Activated CD8-positive, alpha-beta T cell treated with anti-CD3 and anti-CD28 coated beads for 36 hours (primary cell): ENCODE measurements at regions not wholly inside any gene's neighbourhood (a gene's known extent, or its start where the extent isn't known, plus 50 kb on each side); places are given as distances from the start of the nearest gene placed in this dataset.

Experiments used
- ATAC-seq: fragments of 200-7000 bp; cut with Tn5 transposase; one replicate; pipeline ENCODE4 v1.10.0; 2021; ENCODE audit warnings: mild to moderate bottlenecking, moderate library complexity
- CTCF ChIA-PET: fragments of 350-600 bp; sonication (Branson Sonifier 250); formaldehyde crosslinking; loops from one replicate; lab custom pipeline; 2021; ENCODE audit warnings: antibody characterized with exemption; lab: Charles Lee
- POLR2A ChIA-PET: fragments of 350-600 bp; sonication (Branson Sonifier 250); formaldehyde crosslinking; loops from one replicate; lab custom pipeline; 2021; ENCODE audit warnings: antibody characterized with exemption; lab: Charles Lee
- DNase-seq: peaks from one replicate; pipeline ENCODE4 v3.0.0-alpha.2; 2020
- H3K27ac Mint-ChIP-seq: one replicate; pipeline ENCODE4 v1.8.0; 2021; ENCODE audit warnings: mild to moderate bottlenecking, mixed read lengths
- H3K27me3 Mint-ChIP-seq: one replicate; pipeline ENCODE4 v1.8.0; 2021; ENCODE audit warnings: mixed read lengths
- H3K36me3 Mint-ChIP-seq: one replicate; pipeline ENCODE4 v1.8.0; 2021; ENCODE audit warnings: low read depth, mixed read lengths
- H3K4me1 Mint-ChIP-seq: one replicate; pipeline ENCODE4 v1.8.0; 2021; ENCODE audit warnings: low read depth, mixed read lengths
- H3K4me3 Mint-ChIP-seq: one replicate; pipeline ENCODE4 v1.8.0; 2021; ENCODE audit warnings: mild to moderate bottlenecking, moderate library complexity, mixed read lengths
- H3K9me3 Mint-ChIP-seq: one replicate; pipeline ENCODE4 v1.8.0; 2021; ENCODE audit warnings: mixed read lengths
- intact Hi-C: fragments of 100-400 bp; cut with micrococcal nuclease; formaldehyde crosslinking; loops from one replicate; pipeline ENCODE4 v1.10.0; 2022
- TF ChIP-seq, protein P1 (sequence below): fragments of 200-600 bp; IDR thresholded peaks from one replicate; pipeline ENCODE4 v1.8.0; 2022; ENCODE audit warnings: antibody characterized with exemption, mild to moderate bottlenecking

DNA sequence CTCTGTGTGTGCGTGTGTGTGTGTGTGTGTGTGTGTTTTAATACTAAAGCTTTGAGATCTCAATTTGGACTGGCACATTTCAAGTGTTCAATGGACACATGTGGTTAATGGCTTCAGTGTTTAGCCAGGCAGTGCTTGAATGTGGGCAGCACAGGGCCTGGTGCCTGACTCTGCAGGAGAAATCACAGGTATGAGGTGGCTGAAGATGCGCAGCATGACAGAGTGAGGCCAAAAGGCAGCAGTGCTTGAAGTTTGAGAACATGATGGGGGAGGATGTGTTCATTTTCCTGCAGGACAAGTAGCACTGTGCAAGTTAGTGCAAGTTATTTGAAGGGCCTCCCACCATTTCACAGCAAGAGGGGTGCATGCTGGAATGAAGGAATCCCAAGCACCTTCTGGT lies 620.5 kb upstream of the TBL1XR1 start:
- Mint-ChIP-seq H3K36me3 (no peaks in the 10 kb centered on the region), H3K9me3 (no peaks in the 10 kb centered on the region), H3K4me1 (peaks cover 7% of the 10 kb centered on the region), H3K4me3 (no peak overlapping the region), H3K27me3 (no peaks in the 10 kb centered on the region), H3K27ac (no peak overlapping the region)
- TF ChIP-seq, protein P1, sequence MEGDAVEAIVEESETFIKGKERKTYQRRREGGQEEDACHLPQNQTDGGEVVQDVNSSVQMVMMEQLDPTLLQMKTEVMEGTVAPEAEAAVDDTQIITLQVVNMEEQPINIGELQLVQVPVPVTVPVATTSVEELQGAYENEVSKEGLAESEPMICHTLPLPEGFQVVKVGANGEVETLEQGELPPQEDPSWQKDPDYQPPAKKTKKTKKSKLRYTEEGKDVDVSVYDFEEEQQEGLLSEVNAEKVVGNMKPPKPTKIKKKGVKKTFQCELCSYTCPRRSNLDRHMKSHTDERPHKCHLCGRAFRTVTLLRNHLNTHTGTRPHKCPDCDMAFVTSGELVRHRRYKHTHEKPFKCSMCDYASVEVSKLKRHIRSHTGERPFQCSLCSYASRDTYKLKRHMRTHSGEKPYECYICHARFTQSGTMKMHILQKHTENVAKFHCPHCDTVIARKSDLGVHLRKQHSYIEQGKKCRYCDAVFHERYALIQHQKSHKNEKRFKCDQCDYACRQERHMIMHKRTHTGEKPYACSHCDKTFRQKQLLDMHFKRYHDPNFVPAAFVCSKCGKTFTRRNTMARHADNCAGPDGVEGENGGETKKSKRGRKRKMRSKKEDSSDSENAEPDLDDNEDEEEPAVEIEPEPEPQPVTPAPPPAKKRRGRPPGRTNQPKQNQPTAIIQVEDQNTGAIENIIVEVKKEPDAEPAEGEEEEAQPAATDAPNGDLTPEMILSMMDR = no peak
- ChIA-PET POLR2A (no interaction called here), CTCF (interaction anchor here (0.5 kb wide), 1 partner anchor 689 kb away, joined by 3 read pairs; no protein-coding TSS in a partner anchor)
- ATAC-seq (no peak), DNase-seq (no peak)
- intact Hi-C loops = no loop called here

DNA sequence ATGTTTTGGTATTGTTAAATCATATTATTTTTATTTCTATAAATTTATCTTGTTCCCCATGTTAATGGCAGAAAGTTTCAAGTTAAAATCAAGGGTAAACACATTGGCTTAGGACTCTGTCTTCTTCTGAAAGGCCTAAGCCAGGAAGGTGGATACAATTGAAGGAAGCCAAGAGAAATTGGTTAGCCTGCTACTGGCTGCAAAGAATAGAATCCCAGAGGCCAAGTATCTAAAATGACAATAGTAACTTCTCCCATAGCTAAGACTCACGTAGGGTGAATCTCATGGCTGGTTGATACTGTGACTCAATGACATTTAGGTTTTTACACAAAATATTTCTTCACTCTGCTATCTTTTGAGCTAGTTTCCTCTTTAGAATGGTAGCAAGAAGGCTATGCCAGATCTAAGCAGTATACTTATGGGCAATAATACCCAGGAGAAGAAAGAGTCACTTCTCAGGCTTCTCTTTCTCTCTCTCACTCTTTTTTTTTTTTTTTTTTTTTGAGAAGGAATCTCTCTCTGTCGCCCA lies 621.5 kb upstream of the TBL1XR1 start:
- intact Hi-C loops = no loop called here
- Mint-ChIP-seq H3K4me3 (no peak overlapping the region), H3K9me3 (no peaks in the 10 kb centered on the region), H3K27me3 (no peaks in the 10 kb centered on the region), H3K4me1 (peaks cover 7% of the 10 kb centered on the region), H3K36me3 (no peaks in the 10 kb centered on the region), H3K27ac (no peak overlapping the region)
- ATAC-seq (no peak), DNase-seq (no peak)
- TF ChIP-seq, protein P1 = no peak
- POLR2A ChIA-PET = no interaction called here
- CTCF ChIA-PET = no interaction called here

DNA sequence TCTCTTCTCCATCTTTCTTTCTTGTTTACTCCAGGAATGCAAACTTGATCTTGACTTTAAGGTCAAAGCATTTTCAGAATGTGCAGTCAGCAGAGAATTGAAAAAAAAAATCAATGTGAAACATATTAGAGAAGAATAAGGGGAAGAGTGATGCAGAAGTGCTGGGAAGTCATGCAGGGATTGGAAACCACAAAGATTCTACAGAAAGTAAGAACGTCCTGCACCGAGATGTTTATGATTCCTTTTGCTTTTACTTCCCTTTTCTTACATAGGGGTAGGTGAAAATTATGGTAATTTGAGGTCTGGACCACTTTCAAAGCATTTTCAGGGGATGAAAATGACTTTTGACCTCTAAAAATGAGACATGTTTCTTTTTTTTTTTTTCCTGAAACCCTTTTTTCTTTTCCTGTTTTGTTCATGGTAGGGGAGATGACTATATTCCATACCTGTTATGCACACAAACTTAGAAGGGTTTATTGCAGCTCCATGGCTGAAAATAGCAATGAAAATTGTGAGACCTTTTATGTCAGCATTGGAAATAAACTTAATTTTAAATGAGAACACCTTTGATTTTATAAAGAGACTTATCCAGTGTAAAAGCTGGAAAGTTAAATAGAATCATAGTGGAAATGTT lies 623.5 kb upstream of the TBL1XR1 start:
- POLR2A ChIA-PET = no interaction called here
- H3K9me3 Mint-ChIP-seq = no peaks in the 10 kb centered on the region
- ATAC-seq = no peak
- H3K4me3 Mint-ChIP-seq = no peak overlapping the region
- CTCF ChIA-PET = no interaction called here
- no peaks in the 10 kb centered on the region for H3K36me3 Mint-ChIP-seq
- no peaks in the 10 kb centered on the region for H3K27me3 Mint-ChIP-seq
- H3K27ac Mint-ChIP-seq = no peak overlapping the region
- intact Hi-C loops = no loop called here
- peaks cover 7% of the 10 kb centered on the region for H3K4me1 Mint-ChIP-seq
- DNase-seq = no peak
- TF ChIP-seq, protein P1 = no peak

DNA sequence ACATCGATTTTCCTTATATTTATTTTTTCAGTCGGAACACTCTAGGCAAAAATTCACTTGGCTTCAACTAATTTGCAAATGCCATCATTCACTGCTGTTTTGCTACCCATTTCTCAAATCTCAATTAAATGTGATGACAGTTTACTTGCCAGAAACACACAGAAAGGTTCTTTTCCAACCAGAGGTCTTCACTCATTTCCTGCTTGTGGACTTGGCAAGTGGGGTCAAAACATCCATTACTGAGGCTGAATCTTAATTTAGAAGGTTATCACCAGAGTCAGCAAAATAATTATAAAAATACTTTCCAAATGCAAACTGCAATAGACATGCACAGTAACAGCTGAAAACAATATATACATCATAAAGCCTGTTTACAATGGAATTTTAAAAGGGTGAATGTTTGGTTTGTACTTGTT lies 625.4 kb upstream of the TBL1XR1 start:
- peaks cover 10% of the 10 kb centered on the region for H3K4me1 Mint-ChIP-seq
- POLR2A ChIA-PET = no interaction called here
- H3K36me3 Mint-ChIP-seq = no peaks in the 10 kb centered on the region
- DNase-seq (no peak), ATAC-seq (no peak)
- no peak overlapping the region for H3K4me3 Mint-ChIP-seq
- CTCF ChIA-PET = no interaction called here
- TF ChIP-seq, protein P1 = no peak
- no peak overlapping the region for H3K27ac Mint-ChIP-seq
- intact Hi-C loops = no loop called here
- no peaks in the 10 kb centered on the region for H3K9me3 Mint-ChIP-seq
- H3K27me3 Mint-ChIP-seq = no peaks in the 10 kb centered on the region

DNA sequence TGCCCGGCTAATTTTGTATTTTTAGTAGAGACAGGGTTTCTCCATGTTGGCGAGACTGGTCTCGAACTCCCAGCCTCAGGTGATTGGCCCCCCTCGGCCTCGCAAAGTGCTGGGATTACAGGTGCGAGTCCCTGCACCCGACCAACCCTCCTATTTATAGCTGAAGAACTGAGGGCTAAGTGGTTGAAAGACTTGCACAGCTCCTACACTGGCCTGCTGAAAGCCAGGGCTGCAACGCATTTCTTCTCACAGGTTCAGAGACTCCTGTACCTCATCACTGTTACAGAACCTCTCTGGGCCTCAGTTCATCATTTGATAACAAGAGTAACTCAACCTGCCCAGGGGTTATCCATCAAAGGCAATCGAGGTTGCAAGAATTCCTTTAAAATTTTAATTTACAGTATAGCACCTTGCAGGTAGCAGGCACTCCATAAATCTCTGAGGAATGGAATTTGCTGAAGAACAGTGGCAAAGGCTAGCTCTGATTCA lies 626.5 kb upstream of the TBL1XR1 start:
- POLR2A ChIA-PET = no interaction called here
- DNase-seq = no peak
- Mint-ChIP-seq H3K4me1 (peaks cover 11% of the 10 kb centered on the region), H3K9me3 (no peaks in the 10 kb centered on the region), H3K36me3 (no peaks in the 10 kb centered on the region), H3K27ac (no peak overlapping the region), H3K27me3 (no peaks in the 10 kb centered on the region), H3K4me3 (no peak overlapping the region)
- TF ChIP-seq, protein P1 = no peak
- CTCF ChIA-PET = no interaction called here
- no peak for ATAC-seq
- intact Hi-C loops = no loop called here
